GM12878 (cell line): ENCODE measurements at regions not wholly inside any gene's neighbourhood (a gene's known extent, or its start where the extent isn't known, plus 50 kb on each side); places are given as distances from the start of the nearest gene placed in this dataset.

ENCODE experiments used
- ATAC-seq: fragments of 200-7000 bp; cut with Tn5 transposase; 3 replicates; pipeline ENCODE4 v1.9.1; 2020; ENCODE audit warnings: mild to moderate bottlenecking, moderate library complexity
- BruUV-seq: library from RNA; stranded (reverse); fragments of 400-500 nt; replicated peaks from 2 replicates; lab custom pipeline; 2021; lab: Mats Ljungman, UMichigan
- CTCF ChIA-PET: fragments of 300-600 bp; sonication (Branson Sonifier 250); formaldehyde crosslinking; extraction: SDS; loops from one replicate; lab custom pipeline; 2021; ENCODE audit warnings: inconsistent platforms; lab: Yijun Ruan, JAX
- POLR2A ChIA-PET: fragments of 350-600 bp; formaldehyde crosslinking; extraction: SDS; loops from one replicate; lab custom pipeline; 2021; ENCODE audit warnings: inconsistent platforms; lab: Charles Lee
- RAD21 ChIA-PET: fragments of 300-600 bp; sonication (Branson Sonifier 250); formaldehyde crosslinking; loops from one replicate; lab custom pipeline; 2023; ENCODE audit warnings: antibody characterized with exemption; ENCODE audit not compliant: unreplicated experiment; lab: Charles Lee
- SMC1A ChIA-PET: fragments of 300-600 bp; sonication (Branson Sonifier 250); formaldehyde crosslinking; loops from one replicate; lab custom pipeline; 2023; ENCODE audit not compliant: unreplicated experiment, uncharacterized antibody; lab: Charles Lee
- DNase-seq: peaks from one replicate; pipeline ENCODE4 v3.0.0-alpha.2; 2011; ENCODE audit warnings: low read depth, low spot score
- FAIRE-seq: peaks from 3 replicates; lab custom pipeline; 2011; peaks lifted over from hg19 to GRCh38; lab: Jason Lieb, UNC
- H2AFZ ChIP-seq: 2 replicates; pipeline ENCODE4 v1.6.0; 2011; ENCODE audit warnings: low read depth, low read length, control low read depth; ENCODE audit not compliant: control insufficient read depth
- H3K27ac ChIP-seq: 2 replicates; pipeline ENCODE4 v1.5.1; 2011; ENCODE audit warnings: control low read depth; ENCODE audit not compliant: control insufficient read depth, insufficient read depth
- H3K27me3 ChIP-seq, 2 experiments: replicated peaks in 1 of 2; 2 replicates each; pipeline versions ENCODE4 v1.6.0 to v1.6.1; 2011; ENCODE audit warnings: low read length in 1 of 2; ENCODE audit not compliant: control insufficient read depth in 2 of 2, insufficient read depth in 2 of 2
- H3K36me3 ChIP-seq, 2 experiments: 2 replicates each; pipeline ENCODE4 v1.5.1; 2011; ENCODE audit warnings: low read length in 1 of 2; ENCODE audit not compliant: control insufficient read depth in 2 of 2, insufficient read depth in 2 of 2
- H3K4me1 ChIP-seq: 2 replicates; pipeline ENCODE4 v1.6.1; 2011; ENCODE audit warnings: mild to moderate bottlenecking, low read length, moderate library complexity, mixed read lengths; ENCODE audit not compliant: control insufficient read depth, insufficient read depth
- H3K4me2 ChIP-seq: 2 replicates; pipeline ENCODE4 v1.6.0; 2011; ENCODE audit warnings: control low read depth; ENCODE audit not compliant: control insufficient read depth, insufficient read depth
- H3K4me3 ChIP-seq: fragments of 200-600 bp; sonication (generic); 2 replicates; pipeline ENCODE4 v1.5.1; 2016
- H3K79me2 ChIP-seq: 2 replicates; pipeline ENCODE4 v1.6.0; 2011; ENCODE audit warnings: low read length; ENCODE audit not compliant: control insufficient read depth, insufficient read depth
- H3K9ac ChIP-seq: 2 replicates; pipeline ENCODE4 v1.8.0; 2011; ENCODE audit warnings: low read length, control low read depth, mixed read lengths; ENCODE audit not compliant: control insufficient read depth, insufficient read depth
- H3K9me3 ChIP-seq: replicated peaks from 3 replicates; pipeline ENCODE4 v1.5.1; 2011; ENCODE audit warnings: mild to moderate bottlenecking, low read length; ENCODE audit not compliant: control insufficient read depth, insufficient read depth
- H4K20me1 ChIP-seq: 2 replicates; pipeline ENCODE4 v1.6.0; 2011; ENCODE audit not compliant: control insufficient read depth, insufficient read depth
- ATF7 ChIP-seq: fragments of 450-650 bp; IDR thresholded peaks from 2 replicates; pipeline ENCODE4 v1.6.1; 2016; ENCODE audit warnings: low read depth, mild to moderate bottlenecking
- BHLHE40 ChIP-seq, 2 experiments: fragments of 450-650 bp in 1 of 2; IDR thresholded peaks; 2 replicates each; pipeline ENCODE4 v1.6.1; 2011 to 2017; ENCODE audit warnings: low read depth in 2 of 2, borderline replicate concordance in 1 of 2, improper control_type of control experiment in 1 of 2, low read length in 1 of 2, mild to moderate bottlenecking in 1 of 2
- EP300 ChIP-seq, 2 experiments: fragments of 150-350 bp in 1 of 2; IDR thresholded peaks; 2 replicates each; pipeline ENCODE4 v1.6.1; 2011 to 2012; ENCODE audit warnings: low read depth in 2 of 2, low read length in 2 of 2, borderline replicate concordance in 1 of 2, improper control_type of control experiment in 1 of 2, inconsistent platforms in 1 of 2; ENCODE audit not compliant: control insufficient read depth in 1 of 2
- JUND ChIP-seq: IDR thresholded peaks from 2 replicates; pipeline ENCODE4 v1.6.1; 2012; ENCODE audit warnings: low read depth, mild to moderate bottlenecking, low read length, improper control_type of control experiment, moderate library complexity
- MTA3 ChIP-seq: IDR thresholded peaks from 2 replicates; pipeline ENCODE4 v1.6.1; 2012; ENCODE audit warnings: low read length, inconsistent platforms, borderline replicate concordance
- POLR2A ChIP-seq: IDR thresholded peaks from 2 replicates; pipeline ENCODE4 v1.6.1; 2011; ENCODE audit warnings: low read depth, mild to moderate bottlenecking, low read length
- RAD51 ChIP-seq: fragments of 450-650 bp; IDR thresholded peaks from 2 replicates; pipeline ENCODE4 v1.6.1; 2016; ENCODE audit warnings: moderate library complexity, mild to moderate bottlenecking, inconsistent platforms
- RBBP5 ChIP-seq: fragments of 200-600 bp; sonication (generic); conservative IDR thresholded peaks from 2 replicates; pipeline ENCODE4 v1.6.1; 2016
- SRF ChIP-seq, 2 experiments: IDR thresholded peaks; 2 replicates each; pipeline ENCODE4 v1.6.1; 2011; ENCODE audit warnings: low read depth in 2 of 2, low read length in 2 of 2, mild to moderate bottlenecking in 1 of 2, moderate library complexity in 1 of 2
- SUZ12 ChIP-seq: fragments of 200-600 bp; sonication (generic); IDR thresholded peaks from one replicate; pipeline ENCODE4 v1.6.1; 2018; ENCODE audit warnings: antibody characterized with exemption, mild to moderate bottlenecking; ENCODE audit not compliant: unreplicated experiment
- TBL1XR1 ChIP-seq: IDR thresholded peaks from 2 replicates; pipeline ENCODE4 v1.6.1; 2012; ENCODE audit warnings: low read depth, low read length, improper control_type of control experiment
- USF2 ChIP-seq: IDR thresholded peaks from 2 replicates; pipeline ENCODE4 v1.6.1; 2011; ENCODE audit warnings: low read depth, low read length, improper control_type of control experiment, borderline replicate concordance
- ZZZ3 ChIP-seq: IDR thresholded peaks from 2 replicates; pipeline ENCODE4 v1.6.1; 2011; ENCODE audit warnings: low read depth; ENCODE audit not compliant: control insufficient read depth, insufficient read length
- WGBS: methylation state at CpG from one replicate; pipeline ENCODE4 v1.1.6; 2016; ENCODE audit warnings: low lambda C conversion rate; ENCODE audit not compliant: insufficient replicate concordance, insufficient coverage; ENCODE audit errors: missing lambda C conversion rate; 5-methylcytosine and 5-hydroxymethylcytosine counted together
- in situ Hi-C: fragments of 300-500 bp; cut with MboI; formaldehyde crosslinking; loops from 9 replicates; pipeline ENCODE4 v1.14.3; 2018; ENCODE audit warnings: mixed read lengths
- intact Hi-C: fragments of 100-400 bp; cut with micrococcal nuclease; formaldehyde crosslinking; loops from one replicate; pipeline ENCODE4 v1.14.2; 2022; ENCODE audit not compliant: unreplicated experiment

DNA sequence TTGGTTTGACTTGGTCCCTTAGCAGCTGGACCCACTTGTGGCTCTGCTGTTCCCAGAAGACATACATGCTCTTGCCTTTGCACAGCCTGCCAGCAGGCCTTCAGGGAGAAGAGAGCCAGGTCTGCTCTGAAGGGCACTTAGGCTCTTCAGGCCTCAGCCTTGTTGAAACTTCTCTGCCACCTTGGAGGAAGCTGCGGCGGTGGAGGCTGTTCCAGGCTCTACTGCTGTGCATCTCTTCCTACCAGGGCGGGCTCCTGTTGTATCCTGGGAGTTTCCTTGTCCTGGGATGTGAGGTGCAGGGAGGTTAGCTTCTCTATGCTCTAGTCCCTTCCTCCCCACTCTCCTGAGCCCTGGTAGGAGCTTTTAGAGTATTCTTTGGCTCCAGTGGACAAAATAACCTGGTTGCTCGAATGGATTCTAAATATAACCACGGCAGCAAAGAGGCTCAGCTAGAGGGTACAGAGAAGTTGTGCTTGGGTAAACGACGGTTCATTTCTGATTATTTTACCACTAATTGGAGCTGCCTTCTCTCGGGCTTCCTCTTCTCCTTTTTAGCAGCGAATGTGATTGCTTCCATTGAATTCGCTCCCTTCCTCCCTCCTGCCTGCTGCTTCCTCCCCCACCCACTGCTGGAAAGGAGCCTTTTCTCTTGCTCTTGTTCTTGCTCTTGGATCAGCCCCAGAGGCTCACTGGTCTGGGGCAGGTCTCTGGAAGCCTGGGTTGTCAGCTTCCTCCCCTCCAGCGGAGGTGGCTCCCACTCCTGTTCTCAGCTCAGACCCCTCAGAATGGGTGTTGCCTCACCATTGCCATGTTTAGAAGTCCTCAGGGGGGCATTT lies 126.6 kb upstream of the CACNA1E start (continued):
- no peak for TF ChIP-seq SRF (IDR thresholded peaks at IDR 0.05; ENCODE audit: low read depth in 2 of 2, low read length in 2 of 2)
- no peak for TF ChIP-seq EP300 (IDR thresholded peaks at IDR 0.05; ENCODE audit: borderline replicate concordance in 1 of 2, control insufficient read depth in 1 of 2, low read depth in 2 of 2, low read length in 2 of 2)
- TF ChIP-seq MTA3 = no peak
- TF ChIP-seq POLR2A = no peak
- TF ChIP-seq ZZZ3 = no peak
- TF ChIP-seq BHLHE40 (IDR thresholded peaks at IDR 0.05; ENCODE audit: borderline replicate concordance in 1 of 2, low read depth in 2 of 2, low read length in 1 of 2) = no peak
- no peak for TF ChIP-seq ATF7
- TF ChIP-seq USF2 = no peak
- TF ChIP-seq RAD51 = no peak

GRCh38 chr1:181359012-181359411 lies 124.3 kb upstream of the CACNA1E start:
- no peak overlapping the region for H3K27ac ChIP-seq
- H2AFZ ChIP-seq = no peak overlapping the region
- H3K79me2 ChIP-seq = no peaks in the 10 kb centered on the region
- H3K9ac ChIP-seq = no peak overlapping the region
- no peak overlapping the region for H3K4me3 ChIP-seq
- H3K27me3 ChIP-seq = 0 out of 4 replicates have a peak, but pooled peaks cover 0 to 4% of the 10 kb centered on the region in 2 experiments
- ChIA-PET SMC1A (interaction anchor here (0.7 kb wide), 1 partner anchor 9 kb away, joined by 3 read pairs; no protein-coding TSS in a partner anchor), POLR2A (no interaction called here), RAD21 (no interaction called here), CTCF (interaction anchor here (0.9 kb wide), 1 partner anchor 64 kb away, joined by 3 read pairs; no protein-coding TSS in a partner anchor)
- no peaks in the 10 kb centered on the region for H3K9me3 ChIP-seq
- ATAC-seq (no peak), FAIRE-seq (no peak), DNase-seq (no peak)
- TF ChIP-seq TBL1XR1 (no peak), RBBP5 (no peak), SUZ12 (no peak), JUND (no peak)
- H3K4me2 ChIP-seq = no peak overlapping the region
- 23% methylated on average over 2 of the region's 2 CpGs for WGBS
- H3K4me1 ChIP-seq = no peaks in the 10 kb centered on the region
- no TSS peak for BruUV-seq
- intact Hi-C loops (no loop called here), in situ Hi-C loops (no loop called here)
- no peaks in the 10 kb centered on the region for H4K20me1 ChIP-seq
- H3K36me3 ChIP-seq = no peaks in the 10 kb centered on the region
